ELR (cell line): ENCODE measurements at regions not wholly inside any gene's neighbourhood (a gene's known extent, or its start where the extent isn't known, plus 50 kb on each side); places are given as distances from the start of the nearest gene placed in this dataset.

Source experiments
- DNase-seq: peaks from one replicate; pipeline ENCODE4 v3.0.0-alpha.2; 2015; ENCODE audit warnings: low read depth

- no peak for DNase-seq
These were observed 109.0 kb upstream of the CELF4 start for GRCh38 chr18:37674570-37674969.

GRCh38 chr18:37673671-37674070 is 108.1 kb upstream of the CELF4 start:
- DNase-seq = no peak

GRCh38 chr18:37672932-37673595 is 107.5 kb upstream of the CELF4 start:
- DNase-seq = no peak

GRCh38 chr18:37672001-37672400 is 106.4 kb upstream of the CELF4 start:
- DNase-seq = no peak

GRCh38 chr18:37671530-37671929 is 105.9 kb upstream of the CELF4 start:
- DNase-seq = no peak

DNA sequence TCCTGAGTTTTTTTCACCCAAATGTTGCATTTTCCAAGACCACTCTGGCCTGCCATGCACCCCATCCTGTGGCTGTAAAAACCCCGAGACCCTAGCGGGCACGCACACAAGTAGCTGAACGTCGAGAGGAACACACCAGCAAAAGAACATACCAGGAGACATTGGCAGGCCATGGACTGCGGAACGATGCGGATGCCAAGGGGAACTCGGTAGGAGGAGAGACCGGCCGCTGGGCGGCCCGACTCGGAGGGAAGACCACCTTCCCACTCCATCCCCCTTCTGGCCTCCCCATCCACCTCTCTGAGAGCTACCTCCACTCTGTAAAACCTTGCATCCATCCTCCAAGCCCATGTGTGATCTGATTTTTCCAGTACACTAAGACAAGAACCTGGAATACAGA is 105.5 kb upstream of the CELF4 start:
- DNase-seq = no peak

DNA sequence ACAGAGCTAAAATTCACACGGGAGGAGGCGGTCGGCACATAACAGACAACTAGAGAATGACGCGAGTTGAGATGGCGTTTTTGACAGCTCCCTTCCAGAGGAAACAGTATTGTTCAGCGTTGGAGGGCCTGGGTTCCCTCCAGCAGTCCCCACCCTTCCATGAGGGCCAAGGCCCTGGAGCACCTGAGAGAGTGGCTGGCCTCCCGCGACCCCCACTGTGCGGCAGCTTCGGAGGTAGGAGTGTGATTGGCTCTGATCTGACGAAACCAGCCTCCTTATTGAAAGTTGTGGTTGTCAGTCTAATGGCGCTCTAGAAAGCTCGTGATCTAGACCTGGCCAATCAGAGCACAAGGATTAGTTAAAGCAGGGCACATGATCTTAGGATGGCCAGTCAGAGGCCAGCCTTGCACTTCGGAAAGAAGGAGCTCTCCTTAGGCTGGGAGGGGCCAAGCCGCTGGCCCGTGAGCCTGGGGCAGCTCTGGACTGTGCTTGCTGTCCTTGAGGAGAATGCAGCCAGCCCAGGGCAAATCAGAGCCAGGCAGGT is 104.5 kb upstream of the CELF4 start:
- DNase-seq = no peak

- no peak for DNase-seq
These were observed 103.6 kb upstream of the CELF4 start for GRCh38 chr18:37668971-37669747.

GRCh38 chr18:37667836-37668235 is 102.2 kb upstream of the CELF4 start:
- no peak for DNase-seq

- DNase-seq = no peak
These were observed 101.4 kb upstream of the CELF4 start for GRCh38 chr18:37666991-37667390.

DNA sequence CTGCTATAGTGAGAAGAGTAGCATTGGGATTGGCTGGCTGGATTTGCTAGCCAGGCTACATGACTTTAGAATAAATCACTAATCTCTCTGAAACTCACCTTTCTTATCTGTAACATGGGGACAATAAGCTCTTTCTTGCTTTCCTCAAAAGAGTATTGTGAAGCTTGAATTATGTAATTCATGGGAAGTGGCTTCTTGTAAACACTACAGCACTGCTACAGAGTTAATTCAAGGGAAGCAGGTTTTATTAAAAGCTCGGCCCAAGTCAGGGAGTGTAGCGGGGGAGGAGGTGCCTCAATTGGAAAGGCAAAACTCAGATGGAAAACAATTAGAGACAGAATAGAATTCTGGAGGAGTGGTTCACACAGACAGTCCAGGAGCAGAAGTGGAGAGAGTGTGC is 100.9 kb upstream of the CELF4 start:
- no peak for DNase-seq

- DNase-seq = no peak
These were observed 99.7 kb upstream of the CELF4 start for GRCh38 chr18:37665346-37665745.

GRCh38 chr18:37663446-37663845 is 97.8 kb upstream of the CELF4 start:
- no peak for DNase-seq

- DNase-seq = no peak
These were observed 97.1 kb upstream of the CELF4 start for GRCh38 chr18:37662546-37663339.

DNA sequence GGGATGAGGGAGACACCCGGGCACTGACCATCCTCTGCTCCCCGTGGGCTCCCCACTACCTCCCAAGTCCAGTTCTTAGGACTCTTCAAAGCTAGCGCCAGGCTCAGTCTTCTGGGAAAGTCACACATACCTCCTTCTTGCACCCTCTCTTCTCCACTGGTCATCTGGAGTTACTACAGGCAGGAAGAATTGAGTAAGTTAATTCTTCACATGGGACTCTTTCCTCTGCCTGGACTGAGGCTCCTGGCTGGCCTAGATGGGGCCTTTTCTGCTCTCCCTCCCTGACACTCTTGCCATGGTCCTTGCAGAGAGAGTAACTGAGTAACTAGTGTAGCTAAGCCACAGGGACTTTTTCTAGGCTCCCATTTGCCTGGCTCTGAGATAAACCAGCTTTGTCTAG is 96.5 kb upstream of the CELF4 start:
- DNase-seq = no peak

DNA sequence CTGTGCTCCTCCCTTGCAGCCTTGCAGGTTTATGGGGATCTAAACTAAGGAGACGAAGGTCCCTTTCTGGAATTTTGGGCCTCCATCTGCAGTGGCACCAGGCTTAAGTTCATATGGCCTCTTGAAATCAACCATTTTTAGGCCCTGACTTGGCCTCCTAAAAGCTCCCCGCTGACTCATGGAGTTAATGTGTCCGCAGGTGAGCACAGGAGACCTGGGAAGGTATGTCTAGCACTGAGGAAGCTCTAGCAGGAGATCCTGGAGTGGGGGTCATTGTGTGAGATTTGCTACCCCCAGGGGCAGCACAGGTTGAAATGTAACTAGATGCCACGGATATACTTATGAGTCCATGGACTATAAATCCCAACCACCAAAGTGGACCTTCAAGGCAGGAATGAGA is 95.9 kb upstream of the CELF4 start:
- no peak for DNase-seq

- DNase-seq = no peak
These were observed 95.5 kb upstream of the CELF4 start for GRCh38 chr18:37661061-37661460.

- DNase-seq = no peak
These were observed 95.1 kb upstream of the CELF4 start for GRCh38 chr18:37660658-37661057.

DNA sequence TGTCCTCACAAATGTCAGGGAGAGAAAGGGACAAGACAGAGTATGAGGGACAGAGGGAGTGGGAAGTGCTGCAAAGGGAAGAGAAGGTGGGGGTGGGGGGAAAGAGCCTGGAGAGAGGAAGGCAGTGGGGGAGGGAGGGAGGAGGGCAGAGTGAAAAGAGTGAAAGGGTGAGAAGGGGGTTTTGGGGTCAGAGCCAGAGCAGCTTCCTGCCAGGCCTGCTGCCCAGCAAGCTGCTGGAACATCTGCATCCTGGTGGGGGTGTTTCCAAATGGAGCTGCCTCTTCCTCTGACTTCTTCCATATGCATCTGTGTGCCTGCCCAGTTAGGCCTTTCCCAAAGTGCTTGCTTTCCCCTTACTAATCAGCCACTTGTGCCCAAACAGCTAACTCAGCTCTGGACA is 94.3 kb upstream of the CELF4 start:
- DNase-seq = no peak

DNA sequence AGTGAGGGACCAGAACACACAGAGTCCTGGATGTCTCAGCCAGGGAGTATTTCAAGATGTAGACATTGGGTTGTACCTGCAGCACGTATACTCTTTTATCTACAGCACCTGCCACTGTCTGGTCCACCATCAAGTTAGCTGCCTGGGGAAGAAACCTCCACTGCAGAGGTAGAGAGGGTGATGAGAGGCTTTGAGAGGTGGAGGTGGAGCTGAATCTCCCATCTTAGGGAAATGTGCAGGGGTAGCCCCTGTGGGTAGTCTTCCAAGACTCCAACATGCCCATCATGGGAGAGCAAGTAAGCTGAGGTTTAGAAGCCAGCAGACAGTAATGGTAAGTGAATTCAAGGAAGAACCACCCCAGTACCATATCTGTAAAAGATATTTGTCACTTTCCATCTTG is 93.3 kb upstream of the CELF4 start:
- DNase-seq = no peak

- no peak for DNase-seq
These were observed 91.9 kb upstream of the CELF4 start for GRCh38 chr18:37657493-37657892.

DNA sequence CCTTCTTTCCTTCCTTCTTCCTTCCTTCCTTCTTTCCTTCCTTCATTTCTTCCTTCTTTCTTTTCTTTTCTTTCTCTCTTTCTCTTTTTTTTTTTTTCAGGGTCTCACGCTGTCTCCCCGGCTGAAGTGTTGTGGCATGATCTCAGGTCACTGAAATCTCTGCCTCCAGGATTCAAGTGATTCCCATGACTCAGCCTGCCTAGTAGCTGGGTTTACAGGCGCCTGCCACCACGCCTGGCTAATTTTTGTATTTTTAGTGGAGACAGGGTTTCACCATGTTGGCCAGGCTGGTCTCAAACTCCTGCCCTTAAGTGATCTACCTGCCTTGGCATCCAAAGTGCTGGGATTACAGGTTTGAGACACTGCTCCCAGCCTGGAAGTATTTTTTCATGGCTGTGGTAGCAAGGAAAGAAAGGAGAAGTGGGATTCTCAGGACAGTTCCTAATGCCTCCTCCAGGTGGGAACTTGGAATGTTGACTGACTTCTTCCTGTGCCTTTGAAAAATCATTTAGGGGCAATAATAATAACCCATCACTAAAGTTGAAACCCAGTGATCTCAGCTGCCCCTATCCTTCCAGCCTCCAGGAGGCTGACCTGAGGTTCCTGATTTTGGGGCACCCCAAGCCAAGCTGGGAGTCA is 89.3 kb upstream of the CELF4 start:
- no peak for DNase-seq
